Neuronal stem cell (in vitro differentiated cells): ENCODE measurements at regions not wholly inside any gene's neighbourhood (a gene's known extent, or its start where the extent isn't known, plus 50 kb on each side); places are given as distances from the start of the nearest gene placed in this dataset.
A peak's percentile ranks its signal among the peaks of the same experiment; 100 is the strongest.

Experiments used
- DNase-seq: peaks from one replicate; pipeline ENCODE4 v3.0.0-alpha.2; 2013; ENCODE audit warnings: low spot score
- H2AFZ ChIP-seq: one replicate; pipeline ENCODE4 v1.6.1; 2013; ENCODE audit warnings: mild to moderate bottlenecking, low read length, inconsistent platforms
- H2AK5ac ChIP-seq: 2 replicates; pipeline ENCODE4 v1.6.1; 2013; ENCODE audit warnings: low read depth, mild to moderate bottlenecking, inconsistent platforms, low read length, moderate library complexity, mixed read lengths
- H2BK120ac ChIP-seq: 2 replicates; pipeline ENCODE4 v1.6.1; 2013; ENCODE audit warnings: low read depth, mild to moderate bottlenecking, inconsistent platforms, low read length, moderate library complexity, mixed read lengths
- H2BK12ac ChIP-seq: one replicate; pipeline ENCODE4 v1.6.1; 2013; ENCODE audit warnings: low read length, inconsistent platforms
- H2BK15ac ChIP-seq: 2 replicates; pipeline ENCODE4 v1.6.1; 2013; ENCODE audit warnings: mild to moderate bottlenecking, low read length, inconsistent platforms, mixed read lengths
- H2BK5ac ChIP-seq: one replicate; pipeline ENCODE4 v1.6.1; 2013; ENCODE audit warnings: inconsistent platforms, mild to moderate bottlenecking, low read length, moderate library complexity
- H3K14ac ChIP-seq: one replicate; pipeline ENCODE4 v1.6.1; 2013; ENCODE audit warnings: low read length, inconsistent platforms
- H3K18ac ChIP-seq: 2 replicates; pipeline ENCODE4 v1.6.1; 2013; ENCODE audit warnings: low read length, inconsistent platforms
- H3K23ac ChIP-seq: 2 replicates; pipeline ENCODE4 v1.6.1; 2013; ENCODE audit warnings: low read depth, mild to moderate bottlenecking, mixed read lengths, low read length, inconsistent platforms; ENCODE audit not compliant: poor library complexity
- H3K27ac ChIP-seq: replicated peaks from 3 replicates; pipeline ENCODE4 v1.5.1; 2013; ENCODE audit warnings: low read length, inconsistent platforms
- H3K27me3 ChIP-seq, 3 experiments: 2 replicates each; pipeline ENCODE4 v1.6.1; 2013; ENCODE audit warnings: low read length in 3 of 3, mild to moderate bottlenecking in 2 of 3, inconsistent platforms in 1 of 3, low read depth in 1 of 3, mixed read lengths in 1 of 3, moderate library complexity in 1 of 3; ENCODE audit not compliant: control insufficient read depth in 3 of 3, insufficient read depth in 3 of 3
- H3K36me3 ChIP-seq, 2 donors: replicated peaks in 1 of 2; 2 replicates each; pipeline ENCODE4 v1.6.1; 2013; ENCODE audit warnings: low read length in 2 of 2; ENCODE audit not compliant: control insufficient read depth in 2 of 2, insufficient read depth in 2 of 2
- H3K4ac ChIP-seq: 2 replicates; pipeline ENCODE4 v1.6.1; 2013; ENCODE audit warnings: inconsistent platforms, mild to moderate bottlenecking, low read length, moderate library complexity
- H3K4me1 ChIP-seq, 2 donors: 1 replicate in 1 of 2; 2 replicates in 1 of 2; pipeline ENCODE4 v1.6.1; 2013; ENCODE audit warnings: low read length in 2 of 2, low read depth in 1 of 2; ENCODE audit not compliant: control insufficient read depth in 2 of 2, insufficient read depth in 1 of 2
- H3K4me2 ChIP-seq: one replicate; pipeline ENCODE4 v1.6.1; 2013; ENCODE audit warnings: mild to moderate bottlenecking, low read length, inconsistent platforms; ENCODE audit not compliant: insufficient read depth, poor library complexity, severe bottlenecking
- H3K4me3 ChIP-seq, 2 donors: 2 replicates each; pipeline ENCODE4 v1.5.1; 2013; ENCODE audit warnings: low read length in 2 of 2, mild to moderate bottlenecking in 2 of 2, inconsistent platforms in 1 of 2, moderate library complexity in 1 of 2
- H3K79me1 ChIP-seq: one replicate; pipeline ENCODE4 v1.6.1; 2013; ENCODE audit warnings: low read depth, mild to moderate bottlenecking, inconsistent platforms, low read length, moderate library complexity
- H3K9ac ChIP-seq: one replicate; pipeline ENCODE4 v1.6.1; 2013; ENCODE audit warnings: mild to moderate bottlenecking, low read depth, low read length, inconsistent platforms; ENCODE audit not compliant: poor library complexity
- H3K9me3 ChIP-seq, 2 donors: replicated peaks in 1 of 2; 2 replicates each; pipeline versions ENCODE3 to v1.6.1; 2013; ENCODE audit warnings: low read length in 2 of 2, mild to moderate bottlenecking in 2 of 2, inconsistent platforms in 1 of 2, low read depth in 1 of 2, mixed read lengths in 1 of 2, moderate library complexity in 1 of 2; ENCODE audit not compliant: control insufficient read depth in 2 of 2, insufficient read depth in 1 of 2
- H4K8ac ChIP-seq: one replicate; pipeline ENCODE4 v1.6.1; 2013; ENCODE audit warnings: low read depth, mild to moderate bottlenecking, inconsistent platforms, low read length, moderate library complexity
- H4K91ac ChIP-seq: one replicate; pipeline ENCODE4 v1.6.1; 2013; ENCODE audit warnings: low read length, low read depth, mild to moderate bottlenecking, inconsistent platforms; ENCODE audit not compliant: poor library complexity
- WGBS, 2 donors: extraction: QIAGEN DNeasy Blood & Tissue Kit; methylation state at CpG; one replicate each; pipeline ENCODE4 v1.1.7; 2013; ENCODE audit warnings: missing lambda C conversion rate in 2 of 2, mixed read lengths in 1 of 2; ENCODE audit not compliant: insufficient read length in 2 of 2, insufficient replicate concordance in 1 of 2; ENCODE audit errors: extremely low coverage in 2 of 2; 5-methylcytosine and 5-hydroxymethylcytosine counted together

DNA sequence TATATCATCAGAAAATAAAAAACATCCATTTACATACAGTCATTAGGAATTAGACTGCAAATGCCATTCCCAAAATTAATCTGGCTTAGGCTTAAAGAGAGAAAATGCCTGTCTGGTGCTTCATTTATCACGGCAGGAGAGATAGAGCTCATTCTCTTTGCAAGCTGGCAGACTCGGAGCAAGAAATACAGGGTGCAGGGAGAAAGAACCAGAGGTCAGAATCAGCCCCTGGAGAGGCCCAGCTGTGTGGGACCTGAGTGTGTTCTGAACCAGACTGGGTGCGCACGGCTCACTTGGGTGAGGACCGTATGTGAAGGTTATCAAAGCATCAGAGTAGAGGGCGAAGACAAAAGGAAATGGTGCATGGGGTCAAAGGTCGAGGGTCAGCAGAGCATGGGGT is 227.8 kb downstream of the ACKR3 start:
- Histone ChIP-seq H2BK120ac (no peak overlapping the region), H4K8ac (no peak overlapping the region), H3K18ac (no peak overlapping the region), H3K4ac (no peak overlapping the region), H3K27ac (no peak overlapping the region), H3K36me3 (no peaks in the 10 kb centered on the region), H2AK5ac (no peak overlapping the region), H3K9me3 (peaks cover 0 to 7% of the 10 kb centered on the region in 2 donors), H3K23ac (no peak overlapping the region), H3K79me1 (no peaks in the 10 kb centered on the region), H3K4me1 (no peaks in the 10 kb centered on the region), H4K91ac (no peak overlapping the region), H2AFZ (no peak overlapping the region), H3K14ac (no peak overlapping the region), H3K9ac (no peak overlapping the region), H2BK15ac (no peak overlapping the region), H2BK5ac (no peak overlapping the region), H3K27me3 (no peaks in the 10 kb centered on the region), H3K4me3 (no peak overlapping the region), H2BK12ac (no peak overlapping the region), H3K4me2 (no peak overlapping the region)
- WGBS, 2 donors = no CpG with 5 or more reads among the region's 7 CpGs
- no peak for DNase-seq

DNA sequence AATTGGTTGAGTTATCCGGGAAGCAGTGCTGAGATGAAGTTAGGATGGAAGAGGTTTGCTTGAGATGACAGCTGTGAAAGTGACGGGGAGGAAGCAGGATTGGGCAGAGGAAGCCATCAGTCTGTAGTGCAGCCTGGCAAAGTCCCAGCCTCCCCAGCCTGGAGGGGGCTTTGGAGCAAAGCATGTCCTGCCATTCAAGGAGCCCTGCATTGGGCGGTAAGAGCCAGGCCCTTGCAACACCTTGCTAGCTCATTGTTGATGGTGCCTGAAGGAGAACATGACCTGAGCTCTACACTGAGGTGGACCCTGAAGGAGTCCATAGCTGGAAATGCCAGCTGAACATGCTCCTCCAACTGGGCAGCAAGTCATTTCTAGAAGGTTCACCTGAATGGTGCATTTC is 228.9 kb downstream of the ACKR3 start:
- Histone ChIP-seq H2BK120ac (no peak overlapping the region), H3K4me1 (no peaks in the 10 kb centered on the region), H3K4me2 (no peak overlapping the region), H3K23ac (no peak overlapping the region), H3K4me3 (no peak overlapping the region), H4K8ac (no peak overlapping the region), H2BK5ac (no peak overlapping the region), H2BK15ac (no peak overlapping the region), H3K27me3 (no peaks in the 10 kb centered on the region), H2AK5ac (no peak overlapping the region), H3K18ac (no peak overlapping the region), H4K91ac (no peak overlapping the region), H3K79me1 (no peaks in the 10 kb centered on the region), H3K4ac (no peak overlapping the region), H3K14ac (no peak overlapping the region), H2BK12ac (no peak overlapping the region), H2AFZ (no peak overlapping the region), H3K36me3 (no peaks in the 10 kb centered on the region), H3K27ac (no peak overlapping the region), H3K9me3 (peaks cover 0 to 9% of the 10 kb centered on the region in 2 donors), H3K9ac (no peak overlapping the region)
- no CpG with 5 or more reads among the region's 3 CpGs for WGBS, 2 donors
- no peak for DNase-seq

DNA sequence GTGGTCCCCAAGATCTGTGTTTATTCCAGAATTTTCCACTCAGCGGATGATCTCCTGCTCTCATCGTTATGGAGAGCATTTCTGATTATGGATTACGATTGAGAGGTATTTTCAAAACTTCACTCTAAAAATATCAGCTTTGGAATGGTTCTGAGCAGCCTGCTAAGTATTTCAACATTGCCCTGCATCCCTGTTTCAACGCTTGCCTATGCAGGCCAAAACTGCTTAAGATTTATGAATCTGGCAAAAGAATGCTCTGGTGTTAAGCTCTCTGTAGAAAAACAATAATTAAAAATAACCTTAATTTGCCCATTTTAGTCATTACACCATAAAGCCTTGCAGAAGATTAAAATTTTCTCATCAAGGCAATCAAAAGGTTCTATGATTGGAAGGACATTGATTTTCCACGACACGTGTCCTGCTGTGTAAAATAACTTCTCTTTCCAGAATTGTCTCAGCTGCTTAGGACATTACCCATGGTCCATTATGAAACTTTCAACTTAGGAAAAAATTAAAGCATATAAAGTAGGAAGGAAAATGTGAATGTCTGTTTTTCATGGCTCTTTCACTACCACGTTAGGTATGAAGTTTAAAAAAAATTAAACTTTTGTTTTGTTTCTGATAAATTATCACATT is 229.9 kb downstream of the ACKR3 start:
- Histone ChIP-seq H2AK5ac (no peak overlapping the region), H2BK12ac (no peak overlapping the region), H2AFZ (no peak overlapping the region), H3K4me3 (no peak overlapping the region), H3K23ac (no peak overlapping the region), H3K79me1 (no peaks in the 10 kb centered on the region), H3K18ac (no peak overlapping the region), H3K9me3 (peaks cover 0 to 15% of the 10 kb centered on the region in 2 donors), H2BK5ac (no peak overlapping the region), H4K91ac (no peak overlapping the region), H2BK120ac (no peak overlapping the region), H3K4me1 (peaks cover 0 to 2% of the 10 kb centered on the region in 2 donors), H3K27me3 (no peaks in the 10 kb centered on the region), H3K36me3 (no peaks in the 10 kb centered on the region), H2BK15ac (no peak overlapping the region), H3K14ac (no peak overlapping the region), H3K4ac (no peak overlapping the region), H4K8ac (no peak overlapping the region), H3K4me2 (no peak overlapping the region), H3K9ac (no peak overlapping the region), H3K27ac (no peak overlapping the region)
- WGBS, 2 donors = no CpG with 5 or more reads among the region's 7 CpGs
- no peak for DNase-seq

DNA sequence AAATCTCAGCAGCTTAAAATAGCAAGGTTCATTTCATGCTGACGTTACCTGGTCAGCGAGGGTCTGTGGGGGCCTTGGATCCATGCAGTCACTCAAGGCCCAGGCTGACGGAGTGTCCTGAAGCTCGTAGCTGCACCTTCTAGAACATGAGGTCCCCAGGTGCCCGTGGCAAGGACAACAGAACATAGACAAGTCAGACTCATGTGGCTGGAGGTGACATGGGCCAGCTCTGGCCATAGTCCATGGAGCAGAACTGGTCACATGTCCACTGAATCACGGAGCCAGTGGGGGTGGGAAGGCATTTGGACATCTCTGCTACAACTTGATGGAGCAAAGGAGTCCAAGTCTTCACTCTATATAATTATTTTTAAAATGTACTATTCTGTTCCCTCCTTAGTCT is 233.2 kb downstream of the ACKR3 start:
- no peak overlapping the region for H3K18ac ChIP-seq
- peaks cover 0 to 20% of the 10 kb centered on the region in 2 donors for H3K9me3 ChIP-seq
- H2BK5ac ChIP-seq = no peak overlapping the region
- H3K27me3 ChIP-seq = no peaks in the 10 kb centered on the region
- H2AFZ ChIP-seq = no peak overlapping the region
- H2BK12ac ChIP-seq = no peak overlapping the region
- no peak overlapping the region for H3K9ac ChIP-seq
- H3K4me1 ChIP-seq = peaks cover 0 to 2% of the 10 kb centered on the region in 2 donors
- no peak for DNase-seq
- peak overlapping the region; percentile 74 for H2AK5ac ChIP-seq
- no peak overlapping the region for H3K4me3 ChIP-seq
- H3K14ac ChIP-seq = peak overlapping the region; percentile 56
- H3K4ac ChIP-seq = peak overlapping the region; percentile 37
- H3K23ac ChIP-seq = peak overlapping the region; percentile 85
- no peaks in the 10 kb centered on the region for H3K79me1 ChIP-seq
- H4K8ac ChIP-seq = no peak overlapping the region
- no CpG with 5 or more reads among the region's 6 CpGs for WGBS, 2 donors
- no peak overlapping the region for H2BK120ac ChIP-seq
- H4K91ac ChIP-seq = no peak overlapping the region
- H3K36me3 ChIP-seq = no peaks in the 10 kb centered on the region
- peak overlapping the region; percentile 43 for H2BK15ac ChIP-seq
- H3K27ac ChIP-seq = no peak overlapping the region
- no peak overlapping the region for H3K4me2 ChIP-seq
